ENCODE measurements at regions not wholly inside any gene's neighbourhood (a gene's known extent, or its start where the extent isn't known, plus 50 kb on each side); places are given as distances from the start of the nearest gene placed in this dataset.

GRCh38 chr5:161189452-161189851 lies 337.4 kb upstream of the ATP10B start:
- Histone ChIP-seq H3K4me3 (ENCODE audit: control insufficient read depth in 2 of 3, extremely low read depth in 1 of 3, insufficient read depth in 2 of 3, low read depth in 1 of 3, low read length in 3 of 3) (no peak overlapping the region), H3K4me2 (ENCODE audit: control insufficient read depth, extremely low read depth, insufficient read depth, low read depth, low read length) (no peak overlapping the region), H3K27me3 (ENCODE audit: control insufficient read depth, extremely low read depth, insufficient read depth, low read length) (no peaks in the 10 kb centered on the region), H4K20me1 (ENCODE audit: control insufficient read depth, extremely low read depth, insufficient read depth, low read length) (no peaks in the 10 kb centered on the region), H2AFZ (ENCODE audit: control insufficient read depth, low read length) (no peak overlapping the region), H3K36me3 (ENCODE audit: control insufficient read depth in 2 of 2, extremely low read depth in 1 of 2, insufficient read depth in 2 of 2, low read length in 2 of 2) (no peaks in the 10 kb centered on the region), H3K9me3 (ENCODE audit: control insufficient read depth, low read depth, low read length) (no peaks in the 10 kb centered on the region), H3K9ac (ENCODE audit: control insufficient read depth, extremely low read depth, insufficient read depth, low read length) (no peak overlapping the region), H3K79me2 (ENCODE audit: control insufficient read depth, insufficient read depth, low read length) (no peaks in the 10 kb centered on the region), H3K27ac (ENCODE audit: control insufficient read depth, insufficient read depth, low read length) (no peak overlapping the region), H3K9me1 (ENCODE audit: control insufficient read depth, extremely low read depth, insufficient read depth, low read length) (no peaks in the 10 kb centered on the region), H3K4me1 (ENCODE audit: control insufficient read depth, extremely low read depth, insufficient read depth, low read length) (no peaks in the 10 kb centered on the region)
- DNase-seq (ENCODE audit: low read depth, low spot score) (no peak), FAIRE-seq (no peak)
- dilution Hi-C loops (cut with MboI; ENCODE audit: extremely low pct_ligation_motif_present, low sequenced_read_pairs), result no loop called here
- TF ChIP-seq CTCF (optimal IDR thresholded peaks at IDR 0.05 in 1 of 3, IDR thresholded peaks at IDR 0.05 in 1 of 3, conservative IDR thresholded peaks at IDR 0.05 in 1 of 3; ENCODE audit: extremely low read depth in 1 of 3, insufficient read depth in 2 of 3, low read length in 3 of 3) (no peak), EZH2 (IDR thresholded peaks at IDR 0.05; ENCODE audit: low read length) (no peak)

GRCh38 chr5:161183559-161183958 lies 331.5 kb upstream of the ATP10B start:
- FAIRE-seq, result no peak

More at GRCh38 chr5:161183559-161183958, 331.5 kb upstream of the ATP10B start:
- Histone ChIP-seq H3K79me2 (ENCODE audit: control insufficient read depth, insufficient read depth, low read length) (no peaks in the 10 kb centered on the region), H3K9me1 (ENCODE audit: control insufficient read depth, extremely low read depth, insufficient read depth, low read length) (no peaks in the 10 kb centered on the region), H2AFZ (ENCODE audit: control insufficient read depth, low read length) (no peak overlapping the region), H4K20me1 (ENCODE audit: control insufficient read depth, extremely low read depth, insufficient read depth, low read length) (no peaks in the 10 kb centered on the region), H3K9ac (ENCODE audit: control insufficient read depth, extremely low read depth, insufficient read depth, low read length) (no peak overlapping the region), H3K4me2 (ENCODE audit: control insufficient read depth, extremely low read depth, insufficient read depth, low read depth, low read length) (no peak overlapping the region), H3K9me3 (ENCODE audit: control insufficient read depth, low read depth, low read length) (no peaks in the 10 kb centered on the region), H3K4me3 (ENCODE audit: control insufficient read depth in 2 of 3, extremely low read depth in 1 of 3, insufficient read depth in 2 of 3, low read depth in 1 of 3, low read length in 3 of 3) (no peak overlapping the region), H3K27me3 (ENCODE audit: control insufficient read depth, extremely low read depth, insufficient read depth, low read length) (no peaks in the 10 kb centered on the region), H3K36me3 (ENCODE audit: control insufficient read depth in 2 of 2, extremely low read depth in 1 of 2, insufficient read depth in 2 of 2, low read length in 2 of 2) (no peaks in the 10 kb centered on the region), H3K4me1 (ENCODE audit: control insufficient read depth, extremely low read depth, insufficient read depth, low read length) (no peaks in the 10 kb centered on the region), H3K27ac (ENCODE audit: control insufficient read depth, insufficient read depth, low read length) (no peak overlapping the region)
- dilution Hi-C loops (cut with MboI; ENCODE audit: extremely low pct_ligation_motif_present, low sequenced_read_pairs), result no loop called here
- no peak for DNase-seq (ENCODE audit: low read depth, low spot score)
- TF ChIP-seq EZH2 (IDR thresholded peaks at IDR 0.05; ENCODE audit: low read length) (no peak), CTCF (optimal IDR thresholded peaks at IDR 0.05 in 1 of 3, IDR thresholded peaks at IDR 0.05 in 1 of 3, conservative IDR thresholded peaks at IDR 0.05 in 1 of 3; ENCODE audit: extremely low read depth in 1 of 3, insufficient read depth in 2 of 3, low read length in 3 of 3) (no peak)

All from keratinocyte (primary cell).